Tibial nerve (tissue), 4 donors: ENCODE measurements at regions not wholly inside any gene's neighbourhood (a gene's known extent, or its start where the extent isn't known, plus 50 kb on each side); places are given as distances from the start of the nearest gene placed in this dataset.

Source experiments
- DNase-seq, 2 donors: peaks; one replicate each; pipeline ENCODE4 v3.0.0-alpha.2; 2019; ENCODE audit warnings: low spot score in 2 of 2
- H3K27ac ChIP-seq, 4 donors: fragments of 200-600 bp; sonication (generic) in 3 of 4; one replicate each; pipeline ENCODE4 v1.5.1; 2017 to 2019; ENCODE audit warnings: mild to moderate bottlenecking in 1 of 4
- H3K27me3 ChIP-seq, 2 donors: fragments of 200-600 bp; sonication (generic) in 1 of 2; one replicate each; pipeline versions ENCODE4 v1.5.1 to v1.6.0; 2017 to 2019
- H3K36me3 ChIP-seq, 3 donors: fragments of 200-600 bp; sonication (generic); one replicate each; pipeline ENCODE4 v1.5.1; 2018 to 2019
- H3K4me1 ChIP-seq, 4 donors: fragments of 200-600 bp; sonication (generic) in 3 of 4; one replicate each; pipeline ENCODE4 v1.5.1; 2017 to 2019
- H3K4me3 ChIP-seq, 4 donors: fragments of 200-600 bp; sonication (generic) in 3 of 4; one replicate each; pipeline ENCODE4 v1.5.1; 2017 to 2019; ENCODE audit warnings: mild to moderate bottlenecking in 1 of 4, moderate library complexity in 1 of 4
- H3K9me3 ChIP-seq, 4 donors: fragments of 200-600 bp; sonication (generic) in 3 of 4; one replicate each; pipeline ENCODE4 v1.5.1; 2017 to 2019
- EP300 ChIP-seq, 2 donors: sonication (generic); formaldehyde crosslinking; IDR thresholded peaks; one replicate each; pipeline ENCODE4 v1.6.1; 2017; ENCODE audit warnings: antibody characterized with exemption in 2 of 2, mild to moderate bottlenecking in 1 of 2
- POLR2A ChIP-seq, 2 donors: fragments of 450-650 bp; IDR thresholded peaks; one replicate each; pipeline ENCODE4 v1.6.1; 2017; ENCODE audit warnings: antibody characterized with exemption in 2 of 2, mild to moderate bottlenecking in 2 of 2, moderate library complexity in 2 of 2
- WGBS, 2 donors: methylation state at CpG; one replicate each; pipeline ENCODE4 v1.1.5; 2018; 5-methylcytosine and 5-hydroxymethylcytosine counted together
- TF ChIP-seq, protein P1 (sequence below), 5 experiments: fragments of 200-600 bp in 3 of 5; fragments of 450-650 bp in 2 of 5; sonication (generic) in 3 of 5; IDR thresholded peaks; one replicate each; pipeline ENCODE4 v1.5.1; 2016 to 2019; ENCODE audit warnings: antibody characterized with exemption in 5 of 5, mild to moderate bottlenecking in 3 of 5, moderate library complexity in 2 of 5

DNA sequence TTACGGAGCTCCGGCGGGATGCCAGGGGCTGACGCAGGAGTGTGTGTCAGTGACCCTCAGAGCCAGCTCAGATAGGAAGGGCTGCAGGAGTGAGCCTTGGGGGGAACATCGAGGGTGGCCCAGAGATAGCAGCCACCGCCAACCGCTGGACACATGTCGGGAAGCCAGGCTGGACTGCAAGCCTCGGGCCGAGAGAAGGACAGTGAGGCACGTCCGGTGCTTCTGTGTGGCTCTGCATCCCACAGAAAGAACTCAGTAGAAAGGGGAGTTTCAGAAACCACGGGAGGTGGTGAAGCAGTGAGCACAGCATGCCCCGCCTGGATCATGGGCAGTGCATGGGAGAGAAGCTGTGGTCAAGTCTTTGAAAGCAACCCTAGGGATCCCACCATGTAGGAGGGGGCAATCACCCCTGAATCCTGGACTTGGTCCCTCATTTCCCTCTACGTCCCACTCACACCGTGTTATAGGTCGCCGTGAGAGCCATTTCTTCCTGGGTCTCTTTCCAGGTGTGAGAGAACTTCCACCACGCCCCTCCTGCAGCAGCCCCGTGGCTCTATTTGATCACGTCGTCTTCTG is 383.7 kb upstream of the CDH4 start:
- H3K27ac ChIP-seq: no peak overlapping the region
- H3K4me1 ChIP-seq: no peaks in the 10 kb centered on the region
- no peak for DNase-seq
- H3K27me3 ChIP-seq: peaks cover 0 to 13% of the 10 kb centered on the region in 2 donors
- TF ChIP-seq, protein P1, sequence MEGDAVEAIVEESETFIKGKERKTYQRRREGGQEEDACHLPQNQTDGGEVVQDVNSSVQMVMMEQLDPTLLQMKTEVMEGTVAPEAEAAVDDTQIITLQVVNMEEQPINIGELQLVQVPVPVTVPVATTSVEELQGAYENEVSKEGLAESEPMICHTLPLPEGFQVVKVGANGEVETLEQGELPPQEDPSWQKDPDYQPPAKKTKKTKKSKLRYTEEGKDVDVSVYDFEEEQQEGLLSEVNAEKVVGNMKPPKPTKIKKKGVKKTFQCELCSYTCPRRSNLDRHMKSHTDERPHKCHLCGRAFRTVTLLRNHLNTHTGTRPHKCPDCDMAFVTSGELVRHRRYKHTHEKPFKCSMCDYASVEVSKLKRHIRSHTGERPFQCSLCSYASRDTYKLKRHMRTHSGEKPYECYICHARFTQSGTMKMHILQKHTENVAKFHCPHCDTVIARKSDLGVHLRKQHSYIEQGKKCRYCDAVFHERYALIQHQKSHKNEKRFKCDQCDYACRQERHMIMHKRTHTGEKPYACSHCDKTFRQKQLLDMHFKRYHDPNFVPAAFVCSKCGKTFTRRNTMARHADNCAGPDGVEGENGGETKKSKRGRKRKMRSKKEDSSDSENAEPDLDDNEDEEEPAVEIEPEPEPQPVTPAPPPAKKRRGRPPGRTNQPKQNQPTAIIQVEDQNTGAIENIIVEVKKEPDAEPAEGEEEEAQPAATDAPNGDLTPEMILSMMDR (IDR thresholded peaks at IDR 0.05): no peak
- H3K4me3 ChIP-seq: no peak overlapping the region
- no peaks in the 10 kb centered on the region for H3K36me3 ChIP-seq
- no peaks in the 10 kb centered on the region for H3K9me3 ChIP-seq
- 72 to 74% methylated on average over 22 of the region's 22 CpGs for WGBS, 2 donors

DNA sequence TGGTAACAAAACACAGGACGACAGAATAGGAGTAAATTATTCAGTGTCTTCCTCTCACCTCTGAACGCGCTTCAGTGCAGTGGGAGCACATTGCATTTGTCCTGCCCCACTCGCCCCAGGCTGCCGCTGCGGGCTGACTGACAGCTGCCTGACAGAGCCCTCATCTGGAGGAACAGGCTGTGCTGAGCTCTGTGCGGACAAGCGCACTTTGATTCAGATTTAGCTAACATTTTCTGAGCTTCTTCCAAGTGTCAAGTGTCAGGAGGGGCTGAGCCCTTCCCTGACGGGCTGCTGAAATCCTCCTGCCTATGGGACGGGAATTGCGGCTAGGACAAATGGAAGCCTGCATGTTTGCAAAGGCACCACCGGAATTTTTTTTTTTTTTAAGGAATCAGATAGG is 383.0 kb upstream of the CDH4 start:
- no peaks in the 10 kb centered on the region for H3K36me3 ChIP-seq
- no peak overlapping the region for H3K27ac ChIP-seq
- no peaks in the 10 kb centered on the region for H3K4me1 ChIP-seq
- no peaks in the 10 kb centered on the region for H3K9me3 ChIP-seq
- H3K27me3 ChIP-seq: peaks cover 0 to 13% of the 10 kb centered on the region in 2 donors
- H3K4me3 ChIP-seq: no peak overlapping the region
- 26 to 27% methylated on average over 12 of the region's 12 CpGs for WGBS, 2 donors
- no peak for TF ChIP-seq POLR2A (IDR thresholded peaks at IDR 0.05)
- no peak for TF ChIP-seq EP300 (IDR thresholded peaks at IDR 0.05)
- TF ChIP-seq, protein P1 (IDR thresholded peaks at IDR 0.05): no peak
- no peak for DNase-seq

DNA sequence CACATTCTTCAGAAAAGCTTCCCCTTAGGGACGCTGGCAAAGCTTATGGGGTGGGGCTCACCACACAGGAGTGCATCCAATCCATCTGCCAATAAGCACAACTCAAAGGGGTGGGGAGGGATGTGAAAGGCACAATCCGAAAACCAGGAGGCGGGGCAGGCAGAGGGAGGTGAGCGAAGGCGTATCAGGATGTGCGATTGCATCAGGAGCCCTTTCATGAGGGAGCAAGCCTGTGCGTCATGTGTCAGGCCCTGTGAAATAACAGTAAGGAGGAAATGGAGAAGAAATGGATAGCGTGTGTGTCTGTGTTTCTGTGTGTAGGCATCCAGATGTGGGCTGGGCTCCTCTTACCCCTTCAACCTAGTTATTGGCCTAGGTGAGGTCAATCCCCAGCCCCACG is 382.4 kb upstream of the CDH4 start:
- no peaks in the 10 kb centered on the region for H3K9me3 ChIP-seq
- no peaks in the 10 kb centered on the region for H3K4me1 ChIP-seq
- H3K36me3 ChIP-seq: no peaks in the 10 kb centered on the region
- peaks cover 0 to 13% of the 10 kb centered on the region in 2 donors for H3K27me3 ChIP-seq
- WGBS, 2 donors: 82 to 91% methylated on average over 9 of the region's 9 CpGs
- TF ChIP-seq, protein P1 (IDR thresholded peaks at IDR 0.05): no peak
- TF ChIP-seq EP300 (IDR thresholded peaks at IDR 0.05) (no peak), POLR2A (IDR thresholded peaks at IDR 0.05) (no peak)
- no peak overlapping the region for H3K4me3 ChIP-seq
- DNase-seq: no peak
- H3K27ac ChIP-seq: no peak overlapping the region

DNA sequence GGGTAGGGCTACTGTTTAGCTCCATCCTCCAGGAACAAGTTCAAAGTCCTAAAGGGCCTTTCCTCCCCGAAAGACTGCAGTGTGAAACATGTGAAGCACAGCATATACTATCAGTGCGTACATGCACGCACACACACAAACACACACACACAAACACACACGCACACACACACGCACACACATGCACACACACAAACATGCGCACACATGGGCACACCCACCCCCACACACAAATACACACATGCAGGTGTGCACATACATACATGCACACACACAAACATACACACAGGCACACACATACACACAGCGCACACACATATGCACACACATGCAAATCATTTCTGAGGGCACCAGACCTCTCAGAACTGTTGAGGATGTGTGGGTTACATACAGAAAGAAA is 382.0 kb upstream of the CDH4 start:
- no peaks in the 10 kb centered on the region for H3K4me1 ChIP-seq

DNA sequence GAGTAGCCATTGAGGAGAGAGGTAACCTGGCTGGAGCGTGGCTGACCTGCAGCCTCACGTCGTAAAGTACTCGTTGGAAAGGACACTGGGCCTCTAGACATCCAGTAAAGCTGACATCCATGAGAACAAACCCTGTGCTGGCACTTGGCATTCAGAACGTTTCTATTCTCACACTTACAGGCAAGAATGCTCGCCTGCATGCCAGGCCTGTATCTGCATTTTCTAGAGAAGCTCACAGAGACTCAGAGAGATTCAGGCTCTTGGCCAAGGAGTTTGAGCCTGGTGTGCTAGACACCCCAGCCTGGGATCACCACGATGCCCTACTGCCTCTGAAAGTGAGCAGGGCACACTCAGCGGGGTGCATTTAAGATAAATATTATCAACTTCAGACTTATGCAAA is 379.8 kb upstream of the CDH4 start:
- TF ChIP-seq POLR2A (IDR thresholded peaks at IDR 0.05) (no peak), EP300 (IDR thresholded peaks at IDR 0.05) (no peak)
- TF ChIP-seq, protein P1 (IDR thresholded peaks at IDR 0.05): no peak
- H3K27me3 ChIP-seq: peaks cover 0 to 5% of the 10 kb centered on the region in 2 donors
- no peaks in the 10 kb centered on the region for H3K36me3 ChIP-seq
- no peak overlapping the region for H3K27ac ChIP-seq
- 68 to 72% methylated on average over 8 of the region's 8 CpGs for WGBS, 2 donors
- no peak for DNase-seq
- H3K4me3 ChIP-seq: no peak overlapping the region
- no peaks in the 10 kb centered on the region for H3K4me1 ChIP-seq
- no peaks in the 10 kb centered on the region for H3K9me3 ChIP-seq

More for the DNA sequence above, 382.0 kb upstream of the CDH4 start:
- TF ChIP-seq EP300 (IDR thresholded peaks at IDR 0.05) (no peak), POLR2A (IDR thresholded peaks at IDR 0.05) (no peak)
- TF ChIP-seq, protein P1 (IDR thresholded peaks at IDR 0.05): no peak
- Histone ChIP-seq H3K9me3 (no peaks in the 10 kb centered on the region), H3K4me3 (no peak overlapping the region), H3K27me3 (peaks cover 0 to 13% of the 10 kb centered on the region in 2 donors), H3K36me3 (no peaks in the 10 kb centered on the region), H3K27ac (no peak overlapping the region)
- WGBS, 2 donors: 89 to 93% methylated on average over 7 of the region's 7 CpGs
- no peak for DNase-seq
